Activated naive CD4-positive, alpha-beta T cell treated with anti-CD3 and anti-CD28 coated beads, Interleukin-2, amount 50 U/mL, for 24 hours (primary cell): ENCODE measurements at regions not wholly inside any gene's neighbourhood (a gene's known extent, or its start where the extent isn't known, plus 50 kb on each side); places are given as distances from the start of the nearest gene placed in this dataset.
"Not testable (repeated sequence)": the region's sequence is repeated elsewhere in the genome, so short reads cannot be mapped to it uniquely, and the experiment has no call there.

Experiments used
- H3K27ac Mint-ChIP-seq: one replicate; pipeline ENCODE4 v1.8.0; 2021; ENCODE audit warnings: mild to moderate bottlenecking, mixed read lengths
- H3K27me3 Mint-ChIP-seq: one replicate; pipeline ENCODE4 v1.8.0; 2021; ENCODE audit warnings: mixed read lengths
- H3K36me3 Mint-ChIP-seq: one replicate; pipeline ENCODE4 v1.8.0; 2021; ENCODE audit warnings: mixed read lengths
- H3K4me1 Mint-ChIP-seq: one replicate; pipeline ENCODE4 v1.8.0; 2021; ENCODE audit warnings: mixed read lengths
- H3K4me3 Mint-ChIP-seq: one replicate; pipeline ENCODE4 v1.8.0; 2021; ENCODE audit warnings: mild to moderate bottlenecking, mixed read lengths
- H3K9me3 Mint-ChIP-seq: one replicate; pipeline ENCODE4 v1.8.0; 2021; ENCODE audit warnings: mixed read lengths

GRCh38 chr12:131390412-131391334, 320.2 kb upstream of the SFSWAP start:
- Mint-ChIP-seq H3K27ac (no peak overlapping the region), H3K27me3 (peaks cover 4% of the 10 kb centered on the region), H3K4me1 (no peaks in the 10 kb centered on the region), H3K4me3 (no peak overlapping the region), H3K9me3 (no peaks in the 10 kb centered on the region), H3K36me3 (no peaks in the 10 kb centered on the region)

GRCh38 chr12:131391399-131391798, 319.5 kb upstream of the SFSWAP start:
- H3K27me3 Mint-ChIP-seq = peaks cover 4% of the 10 kb centered on the region
- H3K27ac Mint-ChIP-seq = no peak overlapping the region
- no peak overlapping the region for H3K4me3 Mint-ChIP-seq
- no peaks in the 10 kb centered on the region for H3K9me3 Mint-ChIP-seq
- no peaks in the 10 kb centered on the region for H3K4me1 Mint-ChIP-seq
- no peaks in the 10 kb centered on the region for H3K36me3 Mint-ChIP-seq

GRCh38 chr12:131394752-131395151, 316.1 kb upstream of the SFSWAP start:
- not testable (repeated sequence) for H3K27me3 Mint-ChIP-seq, H3K27ac Mint-ChIP-seq, H3K36me3 Mint-ChIP-seq, H3K9me3 Mint-ChIP-seq, H3K4me3 Mint-ChIP-seq, H3K4me1 Mint-ChIP-seq

GRCh38 chr12:131395209-131395684, 315.6 kb upstream of the SFSWAP start:
- H3K9me3 Mint-ChIP-seq, H3K27ac Mint-ChIP-seq, H3K4me1 Mint-ChIP-seq, H3K27me3 Mint-ChIP-seq, H3K4me3 Mint-ChIP-seq, H3K36me3 Mint-ChIP-seq: not testable (repeated sequence)

- no peaks in the 10 kb centered on the region for H3K27me3 Mint-ChIP-seq
- H3K27ac Mint-ChIP-seq = no peak overlapping the region
- no peak overlapping the region for H3K4me3 Mint-ChIP-seq
- no peaks in the 10 kb centered on the region for H3K36me3 Mint-ChIP-seq
- no peaks in the 10 kb centered on the region for H3K4me1 Mint-ChIP-seq
- H3K9me3 Mint-ChIP-seq = no peaks in the 10 kb centered on the region
These were observed 314.8 kb upstream of the SFSWAP start for GRCh38 chr12:131395971-131396573.

GRCh38 chr12:131397493-131398181, 313.3 kb upstream of the SFSWAP start:
- H3K27me3 Mint-ChIP-seq = no peaks in the 10 kb centered on the region
- no peaks in the 10 kb centered on the region for H3K9me3 Mint-ChIP-seq
- no peak overlapping the region for H3K27ac Mint-ChIP-seq
- no peak overlapping the region for H3K4me3 Mint-ChIP-seq
- H3K4me1 Mint-ChIP-seq = no peaks in the 10 kb centered on the region
- H3K36me3 Mint-ChIP-seq = no peaks in the 10 kb centered on the region

GRCh38 chr12:131399000-131399399, 311.9 kb upstream of the SFSWAP start:
- H3K36me3 Mint-ChIP-seq = no peaks in the 10 kb centered on the region
- no peak overlapping the region for H3K27ac Mint-ChIP-seq
- no peaks in the 10 kb centered on the region for H3K4me1 Mint-ChIP-seq
- H3K4me3 Mint-ChIP-seq = no peak overlapping the region
- no peaks in the 10 kb centered on the region for H3K9me3 Mint-ChIP-seq
- no peaks in the 10 kb centered on the region for H3K27me3 Mint-ChIP-seq

GRCh38 chr12:131400668-131401294, 310.1 kb upstream of the SFSWAP start:
- not testable (repeated sequence) for H3K4me1 Mint-ChIP-seq, H3K36me3 Mint-ChIP-seq, H3K4me3 Mint-ChIP-seq, H3K9me3 Mint-ChIP-seq, H3K27ac Mint-ChIP-seq, H3K27me3 Mint-ChIP-seq

GRCh38 chr12:131401907-131402633, 308.8 kb upstream of the SFSWAP start:
- not testable (repeated sequence) for H3K27me3 Mint-ChIP-seq, H3K9me3 Mint-ChIP-seq, H3K36me3 Mint-ChIP-seq, H3K27ac Mint-ChIP-seq, H3K4me3 Mint-ChIP-seq, H3K4me1 Mint-ChIP-seq

GRCh38 chr12:131402781-131403396, 308.0 kb upstream of the SFSWAP start:
- H3K27me3 Mint-ChIP-seq = peaks cover 3% of the 10 kb centered on the region
- H3K27ac Mint-ChIP-seq = no peak overlapping the region
- no peaks in the 10 kb centered on the region for H3K9me3 Mint-ChIP-seq
- no peaks in the 10 kb centered on the region for H3K36me3 Mint-ChIP-seq
- no peaks in the 10 kb centered on the region for H3K4me1 Mint-ChIP-seq
- H3K4me3 Mint-ChIP-seq = no peak overlapping the region

GRCh38 chr12:131403676-131404075, 307.2 kb upstream of the SFSWAP start:
- H3K27me3 Mint-ChIP-seq = peaks cover 3% of the 10 kb centered on the region
- no peaks in the 10 kb centered on the region for H3K4me1 Mint-ChIP-seq
- no peak overlapping the region for H3K4me3 Mint-ChIP-seq
- H3K27ac Mint-ChIP-seq = no peak overlapping the region
- H3K9me3 Mint-ChIP-seq = no peaks in the 10 kb centered on the region
- no peaks in the 10 kb centered on the region for H3K36me3 Mint-ChIP-seq

- H3K27ac Mint-ChIP-seq = no peak overlapping the region
- H3K27me3 Mint-ChIP-seq = peaks cover 3% of the 10 kb centered on the region
- H3K9me3 Mint-ChIP-seq = no peaks in the 10 kb centered on the region
- H3K36me3 Mint-ChIP-seq = no peaks in the 10 kb centered on the region
- H3K4me3 Mint-ChIP-seq = no peak overlapping the region
- no peaks in the 10 kb centered on the region for H3K4me1 Mint-ChIP-seq
These were observed 306.2 kb upstream of the SFSWAP start for GRCh38 chr12:131404705-131405104.

GRCh38 chr12:131407221-131408035, 303.5 kb upstream of the SFSWAP start:
- no peaks in the 10 kb centered on the region for H3K4me1 Mint-ChIP-seq
- no peaks in the 10 kb centered on the region for H3K36me3 Mint-ChIP-seq
- H3K9me3 Mint-ChIP-seq = no peaks in the 10 kb centered on the region
- H3K27me3 Mint-ChIP-seq = peaks cover 3% of the 10 kb centered on the region
- no peak overlapping the region for H3K4me3 Mint-ChIP-seq
- no peak overlapping the region for H3K27ac Mint-ChIP-seq

GRCh38 chr12:131408036-131408365, 302.9 kb upstream of the SFSWAP start:
- Mint-ChIP-seq H3K4me3 (no peak overlapping the region), H3K27ac (no peak overlapping the region), H3K4me1 (no peaks in the 10 kb centered on the region), H3K9me3 (no peaks in the 10 kb centered on the region), H3K27me3 (peaks cover 5% of the 10 kb centered on the region), H3K36me3 (no peaks in the 10 kb centered on the region)
